ENCODE measurements at regions not wholly inside any gene's neighbourhood (a gene's known extent, or its start where the extent isn't known, plus 50 kb on each side); places are given as distances from the start of the nearest gene placed in this dataset.

DNA sequence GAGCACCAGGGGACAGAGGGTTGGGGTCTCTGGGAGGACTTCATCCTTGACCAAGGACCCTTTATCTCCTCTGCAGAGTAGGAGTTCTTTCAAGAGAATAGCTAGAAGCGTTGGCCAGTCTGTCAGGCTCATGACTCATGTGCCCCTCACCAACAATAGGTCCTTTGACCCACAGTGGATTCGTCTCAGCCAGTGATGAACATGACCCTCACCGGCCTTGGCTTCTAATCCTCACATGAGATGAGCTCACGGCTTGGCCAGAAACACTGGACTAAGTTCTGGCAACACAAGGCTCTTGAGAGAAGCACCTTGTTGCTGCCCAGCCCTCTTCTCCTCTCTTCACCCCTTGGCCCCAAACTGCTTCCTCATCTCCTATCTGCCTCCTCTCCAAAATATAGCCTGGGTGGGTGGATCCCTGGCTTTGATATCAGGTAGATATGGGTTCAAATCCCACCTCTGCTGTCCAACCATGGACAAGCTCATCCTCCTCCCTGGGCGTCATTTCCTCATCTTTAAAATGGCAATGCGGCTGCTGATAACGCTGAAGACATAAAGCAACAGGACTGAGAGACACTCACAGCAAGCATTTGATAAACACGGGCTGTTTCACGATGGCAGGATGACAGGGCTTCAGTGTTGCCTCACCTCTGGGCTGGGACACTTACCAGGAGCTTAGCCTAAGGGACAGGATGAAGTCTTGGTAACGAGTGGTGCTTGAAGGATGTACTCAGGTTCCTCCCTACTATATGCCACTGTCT, 446.7 kb upstream of the PROK2 start:
- Mint-ChIP-seq H3K4me3 (no peak overlapping the region), H3K9me3 (peaks cover 3% of the 10 kb centered on the region), H3K36me3 (ENCODE audit: insufficient read depth) (no peaks in the 10 kb centered on the region), H3K27me3 (ENCODE audit: low read depth) (peaks cover 5% of the 10 kb centered on the region), H3K4me1 (ENCODE audit: low read depth) (peaks cover 3% of the 10 kb centered on the region)
- ATAC-seq, result no peak
- no peak for DNase-seq

DNA sequence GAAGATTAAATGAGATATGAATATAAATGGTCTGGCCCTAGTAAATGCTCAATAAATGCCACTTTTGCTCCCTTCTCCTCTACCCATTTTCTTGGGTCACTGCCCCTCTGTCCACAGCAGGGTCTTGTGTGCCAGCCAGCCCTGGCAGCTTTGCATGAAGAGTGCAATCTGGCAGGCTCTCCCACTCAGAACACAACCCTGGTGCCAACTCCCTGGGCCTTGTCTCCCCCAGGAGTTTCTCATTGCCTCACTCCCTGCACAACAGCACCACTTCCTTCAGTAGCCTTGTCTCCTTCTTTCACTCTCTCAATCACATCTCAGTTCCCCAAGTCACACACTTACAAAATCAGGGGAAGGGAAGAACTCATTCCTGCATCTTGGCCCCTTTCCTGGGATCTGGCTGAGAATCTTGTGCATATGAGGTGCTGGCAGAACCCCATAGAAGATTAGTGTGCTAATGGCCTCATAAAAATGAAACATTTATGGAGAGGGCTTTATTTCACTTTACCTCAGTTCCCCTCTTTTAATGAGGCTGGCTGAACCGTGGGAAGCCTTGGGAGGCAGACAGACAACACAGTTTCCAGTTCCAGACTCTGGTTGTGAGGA, 445.9 kb upstream of the PROK2 start:
- Mint-ChIP-seq H3K4me3 (no peak overlapping the region), H3K9me3 (peaks cover 8% of the 10 kb centered on the region), H3K27me3 (ENCODE audit: low read depth) (peaks cover 5% of the 10 kb centered on the region), H3K4me1 (ENCODE audit: low read depth) (peaks cover 3% of the 10 kb centered on the region), H3K36me3 (ENCODE audit: insufficient read depth) (no peaks in the 10 kb centered on the region)
- ATAC-seq (no peak), DNase-seq (no peak)

GRCh38 chr3:72229952-72230351, 445.0 kb upstream of the PROK2 start:
- ATAC-seq, result no peak
- Mint-ChIP-seq H3K4me1 (ENCODE audit: low read depth) (peaks cover 3% of the 10 kb centered on the region), H3K27me3 (ENCODE audit: low read depth) (peaks cover 5% of the 10 kb centered on the region), H3K4me3 (no peak overlapping the region), H3K36me3 (ENCODE audit: insufficient read depth) (no peaks in the 10 kb centered on the region), H3K9me3 (peaks cover 18% of the 10 kb centered on the region)
- no peak for DNase-seq

- no peak overlapping the region for H3K4me3 Mint-ChIP-seq
- peaks cover 3% of the 10 kb centered on the region for H3K4me1 Mint-ChIP-seq (ENCODE audit: low read depth)
- no peak for ATAC-seq
- no peak for DNase-seq
- peaks cover 5% of the 10 kb centered on the region for H3K27me3 Mint-ChIP-seq (ENCODE audit: low read depth)
- peaks cover 35% of the 10 kb centered on the region for H3K9me3 Mint-ChIP-seq
- H3K36me3 Mint-ChIP-seq (ENCODE audit: insufficient read depth), result no peaks in the 10 kb centered on the region
Measured at GRCh38 chr3:72227486-72228070, 442.6 kb upstream of the PROK2 start.

DNA sequence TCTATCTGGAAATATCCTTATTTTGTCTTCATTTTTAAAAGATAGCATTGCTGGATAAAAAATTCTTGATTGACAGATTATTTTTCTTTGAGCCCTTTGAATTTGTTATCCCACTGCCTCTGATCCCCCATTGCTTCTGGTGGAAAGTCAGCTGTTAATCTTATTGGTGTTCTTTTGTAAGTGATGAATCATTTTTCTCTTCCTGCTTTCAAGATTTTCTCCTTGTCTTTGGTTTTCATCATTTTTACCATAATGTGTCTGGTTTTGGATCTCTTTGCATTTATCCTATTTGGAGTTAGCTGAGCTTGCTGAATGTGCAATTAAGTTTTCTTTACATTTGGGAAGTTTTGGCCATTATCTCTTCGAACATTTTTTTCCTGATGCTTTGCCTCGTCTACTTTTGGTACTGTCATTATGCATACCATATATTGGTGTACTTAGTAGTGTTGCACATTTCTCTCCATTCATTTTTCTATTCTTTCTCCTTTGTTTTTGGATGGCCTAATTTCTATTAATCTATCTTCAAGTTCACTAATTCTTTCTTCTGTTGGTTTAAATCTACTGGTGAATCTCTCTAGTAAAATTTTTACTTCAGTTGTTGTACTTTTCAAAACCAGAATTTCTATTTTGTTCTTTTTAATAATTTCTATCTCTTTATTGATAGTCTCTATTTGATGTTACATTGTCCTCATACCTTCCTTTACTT, 440.0 kb upstream of the PROK2 start:
- no peak overlapping the region for H3K4me3 Mint-ChIP-seq
- DNase-seq (no peak), ATAC-seq (no peak)
- H3K36me3 Mint-ChIP-seq (ENCODE audit: insufficient read depth), result no peaks in the 10 kb centered on the region
- peaks cover 3% of the 10 kb centered on the region for H3K4me1 Mint-ChIP-seq (ENCODE audit: low read depth)
- H3K27me3 Mint-ChIP-seq (ENCODE audit: low read depth), result no peaks in the 10 kb centered on the region
- peaks cover 35% of the 10 kb centered on the region for H3K9me3 Mint-ChIP-seq

DNA sequence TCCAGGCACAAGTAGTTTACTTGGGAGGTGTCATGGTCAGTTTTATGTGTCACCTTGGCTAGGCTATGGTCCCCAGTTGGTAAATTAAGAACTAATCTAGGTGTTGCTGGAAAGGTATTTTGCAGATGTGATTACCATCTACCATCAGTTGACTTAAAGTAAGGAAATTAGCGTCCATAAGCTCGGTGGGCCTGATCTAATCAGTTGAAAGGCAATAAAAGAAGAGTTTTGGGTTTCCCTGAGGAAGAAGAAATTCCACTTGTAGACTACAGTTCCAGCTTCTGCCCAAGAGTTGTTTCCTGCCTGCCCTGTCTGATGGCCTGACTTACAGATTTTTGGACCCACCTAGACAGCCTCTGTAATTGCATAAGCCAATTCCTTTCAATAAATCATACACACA, 438.7 kb upstream of the PROK2 start:
- Mint-ChIP-seq H3K4me3 (no peak overlapping the region), H3K9me3 (peaks cover 35% of the 10 kb centered on the region), H3K27me3 (ENCODE audit: low read depth) (peaks cover 2% of the 10 kb centered on the region), H3K36me3 (ENCODE audit: insufficient read depth) (no peaks in the 10 kb centered on the region), H3K4me1 (ENCODE audit: low read depth) (peaks cover 3% of the 10 kb centered on the region)
- ATAC-seq, result no peak
- DNase-seq, result no peak

GRCh38 chr3:72223116-72223515, 438.2 kb upstream of the PROK2 start:
- DNase-seq (no peak), ATAC-seq (no peak)
- Mint-ChIP-seq H3K36me3 (ENCODE audit: insufficient read depth) (no peaks in the 10 kb centered on the region), H3K4me3 (no peak overlapping the region), H3K4me1 (ENCODE audit: low read depth) (peaks cover 3% of the 10 kb centered on the region), H3K27me3 (ENCODE audit: low read depth) (peaks cover 2% of the 10 kb centered on the region), H3K9me3 (peaks cover 35% of the 10 kb centered on the region)

- Mint-ChIP-seq H3K27me3 (ENCODE audit: low read depth) (peaks cover 2% of the 10 kb centered on the region), H3K36me3 (ENCODE audit: insufficient read depth) (no peaks in the 10 kb centered on the region), H3K9me3 (peaks cover 35% of the 10 kb centered on the region), H3K4me3 (no peak overlapping the region), H3K4me1 (ENCODE audit: low read depth) (no peaks in the 10 kb centered on the region)
- DNase-seq (no peak), ATAC-seq (no peak)
Measured at GRCh38 chr3:72222410-72222809, 437.5 kb upstream of the PROK2 start.

DNA sequence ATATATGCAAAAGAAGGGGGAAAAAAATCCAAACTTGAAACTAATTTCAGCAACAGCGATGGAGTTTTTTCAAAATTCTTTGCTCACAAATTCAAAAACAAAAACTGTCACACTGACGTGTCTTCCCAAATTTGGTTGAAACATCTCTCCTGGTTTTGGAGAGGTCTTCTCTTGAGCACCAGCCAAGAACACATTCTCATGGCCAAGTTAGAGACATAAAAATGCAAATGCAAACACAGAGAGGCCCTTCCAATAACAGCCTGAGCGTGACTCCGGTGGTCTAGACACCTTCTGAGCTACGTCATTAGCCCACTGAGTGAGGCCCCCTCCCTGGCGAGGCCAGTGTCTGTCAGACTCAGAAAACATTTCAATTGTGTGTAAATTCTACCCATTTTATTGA, 436.0 kb upstream of the PROK2 start:
- Mint-ChIP-seq H3K4me1 (ENCODE audit: low read depth) (no peaks in the 10 kb centered on the region), H3K4me3 (no peak overlapping the region), H3K36me3 (ENCODE audit: insufficient read depth) (no peaks in the 10 kb centered on the region), H3K27me3 (ENCODE audit: low read depth) (peaks cover 2% of the 10 kb centered on the region), H3K9me3 (peaks cover 27% of the 10 kb centered on the region)
- DNase-seq (no peak), ATAC-seq (no peak)

- DNase-seq (no peak), ATAC-seq (no peak)
- Mint-ChIP-seq H3K4me3 (no peak overlapping the region), H3K27me3 (ENCODE audit: low read depth) (peaks cover 2% of the 10 kb centered on the region), H3K9me3 (peaks cover 15% of the 10 kb centered on the region), H3K4me1 (ENCODE audit: low read depth) (no peaks in the 10 kb centered on the region), H3K36me3 (ENCODE audit: insufficient read depth) (no peaks in the 10 kb centered on the region)
Measured at GRCh38 chr3:72219752-72220151, 434.8 kb upstream of the PROK2 start.

GRCh38 chr3:72217570-72217969, 432.6 kb upstream of the PROK2 start:
- no peak overlapping the region for H3K4me3 Mint-ChIP-seq
- H3K4me1 Mint-ChIP-seq (ENCODE audit: low read depth), result no peaks in the 10 kb centered on the region
- H3K36me3 Mint-ChIP-seq (ENCODE audit: insufficient read depth), result no peaks in the 10 kb centered on the region
- peaks cover 2% of the 10 kb centered on the region for H3K27me3 Mint-ChIP-seq (ENCODE audit: low read depth)
- no peak for DNase-seq
- no peaks in the 10 kb centered on the region for H3K9me3 Mint-ChIP-seq
- no peak for ATAC-seq

DNA sequence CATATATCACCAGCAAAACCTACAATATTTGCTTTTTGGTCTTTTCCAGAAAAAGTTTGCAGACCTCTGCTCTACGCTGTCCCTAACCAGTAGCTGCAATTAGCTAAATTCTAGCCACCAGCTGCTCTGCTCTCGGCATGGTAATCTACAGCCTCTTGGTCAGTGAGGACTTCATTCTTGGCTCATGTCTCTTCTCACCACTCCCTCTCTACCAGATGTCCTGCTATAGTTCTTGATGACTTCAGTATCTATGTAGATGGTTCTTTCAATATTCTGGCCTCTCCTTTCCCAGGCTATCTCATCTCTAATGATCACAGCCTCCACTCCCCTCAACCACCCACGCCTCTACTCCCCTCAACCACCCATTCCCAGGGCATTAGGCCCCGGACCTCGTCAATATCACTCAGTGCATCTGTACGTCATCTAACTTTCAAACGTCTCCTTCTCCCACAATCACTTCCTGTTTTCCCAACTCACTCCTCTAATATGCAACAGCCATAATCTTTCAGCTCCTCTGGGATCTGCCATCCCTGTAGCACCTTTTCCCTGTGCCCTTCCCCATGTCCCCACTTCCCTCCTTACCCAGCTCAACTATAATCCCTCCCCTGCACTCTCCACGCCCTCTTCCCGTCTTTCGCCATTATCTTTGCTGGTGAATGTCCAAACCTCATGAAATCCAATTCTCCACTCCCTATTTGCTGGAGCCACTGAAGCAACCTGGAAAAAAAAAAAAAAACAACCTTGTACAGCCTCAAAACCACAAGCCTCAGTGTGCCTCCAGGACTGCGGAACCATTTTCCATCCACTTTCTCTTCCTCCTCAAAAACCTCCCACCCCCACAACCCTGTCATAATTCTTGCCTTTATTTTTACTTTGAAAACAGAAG, 429.4 kb upstream of the PROK2 start:
- Mint-ChIP-seq H3K36me3 (ENCODE audit: insufficient read depth) (no peaks in the 10 kb centered on the region), H3K9me3 (no peaks in the 10 kb centered on the region), H3K4me1 (ENCODE audit: low read depth) (no peaks in the 10 kb centered on the region), H3K27me3 (ENCODE audit: low read depth) (peaks cover 2% of the 10 kb centered on the region), H3K4me3 (no peak overlapping the region)
- ATAC-seq (no peak), DNase-seq (no peak)

GRCh38 chr3:72213296-72214065, 428.5 kb upstream of the PROK2 start:
- DNase-seq (no peak), ATAC-seq (no peak)
- no peaks in the 10 kb centered on the region for H3K4me1 Mint-ChIP-seq (ENCODE audit: low read depth)
- H3K27me3 Mint-ChIP-seq (ENCODE audit: low read depth), result no peaks in the 10 kb centered on the region
- no peaks in the 10 kb centered on the region for H3K9me3 Mint-ChIP-seq
- no peaks in the 10 kb centered on the region for H3K36me3 Mint-ChIP-seq (ENCODE audit: insufficient read depth)
- H3K4me3 Mint-ChIP-seq, result no peak overlapping the region

Measured in activated T-cell treated with anti-CD3 and anti-CD28 coated beads, Interleukin-2, amount 50 U/mL, for 4 hours (primary cell).